Endothelial cell (in vitro differentiated cells): ENCODE measurements at regions not wholly inside any gene's neighbourhood (a gene's known extent, or its start where the extent isn't known, plus 50 kb on each side); places are given as distances from the start of the nearest gene placed in this dataset.

Experiments
- DNase-seq: peaks from one replicate; pipeline ENCODE4 v3.0.0; 2021; ENCODE audit warnings: low spot score
- H3K27ac Mint-ChIP-seq: one replicate; pipeline ENCODE4 v1.8.0; 2021; ENCODE audit warnings: mixed read lengths, inconsistent platforms; ENCODE audit not compliant: unreplicated experiment
- H3K27me3 Mint-ChIP-seq: one replicate; pipeline ENCODE4 v1.8.0; 2021; ENCODE audit warnings: mild to moderate bottlenecking, moderate library complexity, mixed read lengths, inconsistent platforms; ENCODE audit not compliant: unreplicated experiment
- H3K36me3 Mint-ChIP-seq: one replicate; pipeline ENCODE4 v1.8.0; 2021; ENCODE audit warnings: mild to moderate bottlenecking, low read depth, mixed read lengths, inconsistent platforms; ENCODE audit not compliant: unreplicated experiment
- H3K4me1 Mint-ChIP-seq: one replicate; pipeline ENCODE4 v1.8.0; 2021; ENCODE audit warnings: mild to moderate bottlenecking, mixed read lengths, inconsistent platforms; ENCODE audit not compliant: unreplicated experiment
- H3K4me3 Mint-ChIP-seq: one replicate; pipeline ENCODE4 v1.8.0; 2021; ENCODE audit warnings: mild to moderate bottlenecking, mixed read lengths, inconsistent platforms; ENCODE audit not compliant: unreplicated experiment
- H3K9me3 Mint-ChIP-seq: one replicate; pipeline ENCODE4 v1.8.0; 2021; ENCODE audit warnings: mixed read lengths, inconsistent platforms; ENCODE audit not compliant: unreplicated experiment
- CTCF ChIP-seq: fragments of 200-600 bp; sonication (generic); IDR thresholded peaks from one replicate; pipeline ENCODE4 v1.5.0; 2021; ENCODE audit warnings: antibody characterized with exemption; ENCODE audit not compliant: unreplicated experiment

- Mint-ChIP-seq H3K9me3 (no peaks in the 10 kb centered on the region), H3K36me3 (no peaks in the 10 kb centered on the region), H3K4me3 (no peak overlapping the region), H3K27me3 (no peaks in the 10 kb centered on the region), H3K27ac (peak overlapping the region; percentile 17), H3K4me1 (peaks cover 12% of the 10 kb centered on the region)
- no peak for DNase-seq
- TF ChIP-seq CTCF: no peak
Measured at GRCh38 chr15:61426466-61426865, 197.4 kb upstream of the RORA start.

GRCh38 chr15:61425934-61426333, 196.8 kb upstream of the RORA start:
- H3K36me3 Mint-ChIP-seq: no peaks in the 10 kb centered on the region
- no peaks in the 10 kb centered on the region for H3K9me3 Mint-ChIP-seq
- H3K27ac Mint-ChIP-seq: no peak overlapping the region
- no peak for TF ChIP-seq CTCF
- no peak overlapping the region for H3K4me3 Mint-ChIP-seq
- peaks cover 12% of the 10 kb centered on the region for H3K4me1 Mint-ChIP-seq
- H3K27me3 Mint-ChIP-seq: no peaks in the 10 kb centered on the region
- DNase-seq: no peak

GRCh38 chr15:61422773-61423172, 193.7 kb upstream of the RORA start:
- Mint-ChIP-seq H3K36me3 (no peaks in the 10 kb centered on the region), H3K9me3 (no peaks in the 10 kb centered on the region), H3K4me3 (no peak overlapping the region), H3K27ac (no peak overlapping the region), H3K4me1 (peaks cover 12% of the 10 kb centered on the region), H3K27me3 (no peaks in the 10 kb centered on the region)
- DNase-seq: no peak
- TF ChIP-seq CTCF: no peak

- Mint-ChIP-seq H3K36me3 (no peaks in the 10 kb centered on the region), H3K9me3 (no peaks in the 10 kb centered on the region)
Measured at GRCh38 chr15:61421938-61422337, 192.8 kb upstream of the RORA start.

GRCh38 chr15:61421470-61421869, 192.4 kb upstream of the RORA start:
- Mint-ChIP-seq H3K36me3 (no peaks in the 10 kb centered on the region), H3K27ac (no peak overlapping the region), H3K9me3 (no peaks in the 10 kb centered on the region), H3K4me1 (peaks cover 6% of the 10 kb centered on the region), H3K27me3 (no peaks in the 10 kb centered on the region), H3K4me3 (no peak overlapping the region)
- no peak for DNase-seq
- TF ChIP-seq CTCF: no peak

More at GRCh38 chr15:61421938-61422337, 192.8 kb upstream of the RORA start:
- Mint-ChIP-seq H3K4me3 (no peak overlapping the region), H3K27ac (no peak overlapping the region), H3K27me3 (no peaks in the 10 kb centered on the region), H3K4me1 (peaks cover 11% of the 10 kb centered on the region)
- no peak for DNase-seq
- TF ChIP-seq CTCF: no peak
